Stomach (tissue), 8 donors: ENCODE measurements at regions not wholly inside any gene's neighbourhood (a gene's known extent, or its start where the extent isn't known, plus 50 kb on each side); places are given as distances from the start of the nearest gene placed in this dataset.

Experiments
- DNase-seq, 2 donors: peaks; one replicate each; pipeline versions ENCODE4 v3.0.0 to v3.0.0-alpha.2; 2013 to 2019
- H3K27ac ChIP-seq, 5 donors: fragments of 200-600 bp in 4 of 5; sonication (generic) in 4 of 5; one replicate each; pipeline ENCODE4 v1.5.1; 2013 to 2019; ENCODE audit warnings: mild to moderate bottlenecking in 1 of 5, moderate library complexity in 1 of 5
- H3K27me3 ChIP-seq, 3 donors: fragments of 200-600 bp; sonication (generic); one replicate each; pipeline ENCODE4 v1.5.1; 2017 to 2019; ENCODE audit warnings: mixed run types in 1 of 3
- H3K36me3 ChIP-seq, 4 donors: fragments of 200-600 bp; sonication (generic); 1 replicate in 3 of 4; 2 replicates in 1 of 4; pipeline ENCODE4 v1.5.1; 2016 to 2019
- H3K4me1 ChIP-seq, 4 donors: fragments of 200-600 bp; sonication (generic); one replicate each; pipeline ENCODE4 v1.5.1; 2016 to 2019
- H3K4me3 ChIP-seq, 4 donors: fragments of 200-600 bp; sonication (generic) in 3 of 4; one replicate each; pipeline ENCODE4 v1.5.1; 2016 to 2019; ENCODE audit warnings: mild to moderate bottlenecking in 1 of 4
- H3K9me3 ChIP-seq, 4 donors: fragments of 200-600 bp; sonication (generic); one replicate each; pipeline ENCODE4 v1.5.1; 2016 to 2019
- EP300 ChIP-seq: sonication (generic); formaldehyde crosslinking; IDR thresholded peaks from one replicate; pipeline ENCODE4 v1.6.1; 2017; ENCODE audit warnings: antibody characterized with exemption
- POLR2A ChIP-seq, 4 donors: fragments of 450-650 bp; IDR thresholded peaks; one replicate each; pipeline ENCODE4 v1.6.1; 2016; ENCODE audit warnings: antibody characterized with exemption in 4 of 4, control low read depth in 2 of 4, mild to moderate bottlenecking in 1 of 4, moderate library complexity in 1 of 4
- POLR2AphosphoS5 ChIP-seq, 3 donors: sonication (generic); formaldehyde crosslinking; IDR thresholded peaks; one replicate each; pipeline ENCODE4 v1.6.1; 2016; ENCODE audit warnings: antibody characterized with exemption in 3 of 3
- WGBS, 5 donors: extraction: QIAGEN DNeasy Blood & Tissue Kit in 3 of 5; methylation state at CpG; one replicate each; pipeline versions ENCODE4 v1.1.5 to v1.1.7; 2013 to 2018; 5-methylcytosine and 5-hydroxymethylcytosine counted together
- intact Hi-C: fragments of 100-400 bp; cut with DNase I; formaldehyde crosslinking; loops from one replicate; pipeline ENCODE4 v1.15.1; 2023; ENCODE audit warnings: low total_unique reads
- TF ChIP-seq, protein P1 (sequence below), 7 experiments: fragments of 450-650 bp in 4 of 7; fragments of 200-600 bp in 3 of 7; sonication (generic) in 3 of 7; IDR thresholded peaks; one replicate each; pipeline ENCODE4 v1.5.1; 2016 to 2019; ENCODE audit warnings: antibody characterized with exemption in 7 of 7, control low read depth in 2 of 7, mild to moderate bottlenecking in 1 of 7
- donor health status: healthy with polysubstance abuse.
- donor health status: Bipolar disorder and iron deficiency.
- donor health status: healthy.

DNA sequence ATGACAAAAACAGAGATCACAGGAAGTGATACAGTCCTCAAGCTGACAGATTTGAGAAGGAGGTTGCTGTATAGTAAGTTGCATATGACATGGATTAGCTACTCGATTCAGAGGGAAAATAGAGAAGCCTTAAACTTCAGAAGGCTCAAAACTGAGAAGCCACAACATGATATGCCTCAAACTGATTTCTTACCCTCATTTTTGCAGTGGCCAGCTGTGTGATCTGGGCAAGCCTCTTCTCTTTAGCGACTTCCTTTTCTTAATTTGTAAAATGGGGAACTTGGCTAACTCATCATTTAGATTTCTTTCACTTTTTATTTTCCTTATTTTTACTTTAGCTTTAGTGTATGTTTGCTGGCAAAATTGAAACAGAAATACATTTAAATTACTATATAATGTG lies 421.1 kb downstream of the KIF4B start:
- Histone ChIP-seq H3K4me3 (no peak overlapping the region), H3K27me3 (no peaks in the 10 kb centered on the region), H3K4me1 (no peaks in the 10 kb centered on the region), H3K36me3 (no peaks in the 10 kb centered on the region), H3K27ac (no peak overlapping the region), H3K9me3 (peaks cover 0 to 3% (median 0%) of the 10 kb centered on the region in 4 donors)
- TF ChIP-seq, protein P1, sequence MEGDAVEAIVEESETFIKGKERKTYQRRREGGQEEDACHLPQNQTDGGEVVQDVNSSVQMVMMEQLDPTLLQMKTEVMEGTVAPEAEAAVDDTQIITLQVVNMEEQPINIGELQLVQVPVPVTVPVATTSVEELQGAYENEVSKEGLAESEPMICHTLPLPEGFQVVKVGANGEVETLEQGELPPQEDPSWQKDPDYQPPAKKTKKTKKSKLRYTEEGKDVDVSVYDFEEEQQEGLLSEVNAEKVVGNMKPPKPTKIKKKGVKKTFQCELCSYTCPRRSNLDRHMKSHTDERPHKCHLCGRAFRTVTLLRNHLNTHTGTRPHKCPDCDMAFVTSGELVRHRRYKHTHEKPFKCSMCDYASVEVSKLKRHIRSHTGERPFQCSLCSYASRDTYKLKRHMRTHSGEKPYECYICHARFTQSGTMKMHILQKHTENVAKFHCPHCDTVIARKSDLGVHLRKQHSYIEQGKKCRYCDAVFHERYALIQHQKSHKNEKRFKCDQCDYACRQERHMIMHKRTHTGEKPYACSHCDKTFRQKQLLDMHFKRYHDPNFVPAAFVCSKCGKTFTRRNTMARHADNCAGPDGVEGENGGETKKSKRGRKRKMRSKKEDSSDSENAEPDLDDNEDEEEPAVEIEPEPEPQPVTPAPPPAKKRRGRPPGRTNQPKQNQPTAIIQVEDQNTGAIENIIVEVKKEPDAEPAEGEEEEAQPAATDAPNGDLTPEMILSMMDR (IDR thresholded peaks at IDR 0.05) = no peak
- no peak for TF ChIP-seq EP300
- TF ChIP-seq POLR2AphosphoS5 (IDR thresholded peaks at IDR 0.05) = no peak
- TF ChIP-seq POLR2A (IDR thresholded peaks at IDR 0.05) = no peak
- 53 to 62% (median 60%) methylated on average over 2 of the region's 2 CpGs for WGBS, 5 donors
- intact Hi-C loops = no loop called here
- no peak for DNase-seq

DNA sequence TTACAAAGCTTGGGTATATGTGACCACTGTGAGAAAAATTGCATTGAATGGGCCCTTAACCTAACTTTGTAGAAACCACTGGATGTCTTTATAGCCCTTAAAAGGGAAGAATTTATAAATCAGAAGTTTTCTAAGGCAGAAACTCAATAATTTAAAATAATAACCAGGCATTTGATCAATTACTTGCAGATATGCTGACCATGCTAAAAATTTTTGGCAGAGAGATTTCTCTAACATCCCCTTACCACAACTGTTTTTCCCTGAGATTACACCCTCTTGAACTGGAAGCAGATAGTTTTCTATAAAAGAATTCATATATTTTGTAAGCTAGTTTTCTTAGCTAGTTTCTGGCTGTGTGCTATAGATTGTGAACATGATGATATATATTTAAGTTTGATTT lies 428.3 kb downstream of the KIF4B start:
- Histone ChIP-seq H3K4me3 (no peak overlapping the region), H3K36me3 (no peaks in the 10 kb centered on the region), H3K4me1 (no peaks in the 10 kb centered on the region), H3K27me3 (no peaks in the 10 kb centered on the region), H3K27ac (no peak overlapping the region), H3K9me3 (no peaks in the 10 kb centered on the region)
- no peak for TF ChIP-seq POLR2AphosphoS5 (IDR thresholded peaks at IDR 0.05)
- TF ChIP-seq, protein P1 (IDR thresholded peaks at IDR 0.05) = no peak
- no peak for TF ChIP-seq POLR2A (IDR thresholded peaks at IDR 0.05)
- DNase-seq = no peak
- intact Hi-C loops = no loop called here

DNA sequence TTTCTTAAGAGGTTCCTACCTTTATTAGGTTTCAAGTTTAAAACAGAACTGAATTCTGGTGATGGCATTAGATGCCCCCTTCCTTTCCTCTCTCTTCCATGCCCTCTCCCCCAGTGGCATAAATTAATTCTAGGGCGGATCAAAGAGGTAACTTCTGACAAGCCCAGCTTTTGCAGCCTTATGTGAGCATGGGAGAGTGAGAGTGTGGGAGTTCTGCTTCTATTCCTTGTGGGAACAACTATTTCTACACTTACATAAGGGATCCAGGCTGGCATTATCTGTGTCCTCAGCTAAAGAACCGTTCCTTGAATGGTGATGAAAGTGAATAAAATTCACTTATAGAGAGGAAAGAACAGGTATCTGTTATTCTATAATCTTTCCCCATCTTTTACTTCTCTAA lies 437.6 kb downstream of the KIF4B start:
- Histone ChIP-seq H3K27ac (no peak overlapping the region), H3K36me3 (no peaks in the 10 kb centered on the region), H3K4me3 (no peak overlapping the region), H3K27me3 (no peaks in the 10 kb centered on the region), H3K9me3 (peaks cover 0 to 4% (median 0%) of the 10 kb centered on the region in 4 donors), H3K4me1 (no peaks in the 10 kb centered on the region)
- no peak for DNase-seq
- intact Hi-C loops = no loop called here
- TF ChIP-seq EP300 (no peak), POLR2AphosphoS5 (IDR thresholded peaks at IDR 0.05) (no peak), POLR2A (IDR thresholded peaks at IDR 0.05) (no peak)
- TF ChIP-seq, protein P1 (IDR thresholded peaks at IDR 0.05) = no peak
- WGBS, 5 donors = 45 to 75% (median 57%) methylated on average over 2 of the region's 2 CpGs

- Histone ChIP-seq H3K27ac (no peak overlapping the region), H3K9me3 (no peaks in the 10 kb centered on the region), H3K27me3 (no peaks in the 10 kb centered on the region), H3K4me1 (no peaks in the 10 kb centered on the region), H3K4me3 (no peak overlapping the region), H3K36me3 (no peaks in the 10 kb centered on the region)
- TF ChIP-seq, protein P1 (IDR thresholded peaks at IDR 0.05) = no peak
- TF ChIP-seq EP300 (no peak), POLR2AphosphoS5 (IDR thresholded peaks at IDR 0.05) (no peak), POLR2A (IDR thresholded peaks at IDR 0.05) (no peak)
- intact Hi-C loops = no loop called here
- WGBS, 5 donors = 52 to 69% (median 62%) methylated on average over 4 of the region's 4 CpGs
- DNase-seq = no peak
Observed at GRCh38 chr5:155455791-155456514, 442.4 kb downstream of the KIF4B start.
